Hepatocyte (in vitro differentiated cells): ENCODE measurements at regions not wholly inside any gene's neighbourhood (a gene's known extent, or its start where the extent isn't known, plus 50 kb on each side); places are given as distances from the start of the nearest gene placed in this dataset.

Source experiments
- CTCF ChIP-seq: fragments of 200-600 bp; sonication (generic); IDR thresholded peaks from 2 replicates; pipeline ENCODE4 v1.5.1; 2016; ENCODE audit warnings: antibody characterized with exemption, mild to moderate bottlenecking; ENCODE audit not compliant: poor library complexity
- EZH2 ChIP-seq: fragments of 200-600 bp; sonication (generic); IDR thresholded peaks from 2 replicates; pipeline ENCODE4 v1.6.1; 2016; ENCODE audit warnings: antibody characterized with exemption, mild to moderate bottlenecking, borderline replicate concordance
- EZH2phosphoT487 ChIP-seq: fragments of 200-600 bp; sonication (generic); IDR thresholded peaks from one replicate; pipeline ENCODE4 v1.6.1; 2018; ENCODE audit warnings: antibody characterized with exemption, mild to moderate bottlenecking, low read depth, moderate library complexity; ENCODE audit not compliant: unreplicated experiment, severe bottlenecking

- TF ChIP-seq CTCF = no peak
- no peak for TF ChIP-seq EZH2phosphoT487
- TF ChIP-seq EZH2 = no peak
Observed at GRCh38 chr5:54713923-54714581, 196.5 kb downstream of the SNX18 start.
